Right cardiac atrium (tissue), 5 donors: ENCODE measurements at regions not wholly inside any gene's neighbourhood (a gene's known extent, or its start where the extent isn't known, plus 50 kb on each side); places are given as distances from the start of the nearest gene placed in this dataset.

Source experiments
- ATAC-seq, 2 donors: fragments of 200-7000 bp; cut with Tn5 transposase; one replicate each; pipeline versions ENCODE4 v1.8.0 to v1.9.1; 2020; ENCODE audit warnings: moderate library complexity in 2 of 2, mild to moderate bottlenecking in 1 of 2
- DNase-seq, 3 donors: peaks; one replicate each; pipeline ENCODE4 v3.0.0-alpha.2; 2020
- H3K27ac ChIP-seq: one replicate; pipeline ENCODE4 v1.5.1; 2013; ENCODE audit warnings: mild to moderate bottlenecking, low read length, control low read depth, moderate library complexity
- H3K27me3 ChIP-seq: one replicate; pipeline ENCODE4 v1.6.1; 2013; ENCODE audit not compliant: control insufficient read depth, insufficient read depth
- H3K4me1 ChIP-seq: one replicate; pipeline ENCODE4 v1.6.1; 2013; ENCODE audit warnings: low read length; ENCODE audit not compliant: control insufficient read depth, insufficient read depth
- H3K4me3 ChIP-seq: one replicate; pipeline ENCODE4 v1.5.1; 2013; ENCODE audit warnings: low read length, control low read depth
- H3K9me3 ChIP-seq: one replicate; pipeline ENCODE4 v1.6.1; 2013; ENCODE audit warnings: low read length; ENCODE audit not compliant: control insufficient read depth
- WGBS: extraction: QIAGEN DNeasy Blood & Tissue Kit; methylation state at CpG from one replicate; pipeline ENCODE4 v1.1.7; 2013; 5-methylcytosine and 5-hydroxymethylcytosine counted together
- intact Hi-C, 4 donors: fragments of 100-400 bp; cut with DNase I; formaldehyde crosslinking; loops; one replicate each; pipeline versions ENCODE4 v1.11.0 to v1.14.0; 2022 to 2023
- donor health status: healthy with polysubstance abuse.
- donor health status: DM: no; HTN: yes; CAD: no.
- donor health status: DM: no; HTN: no; CAD: no.
- donor health status: DM: no; HTN: yes; CAD: no; lungs with severe emphysema.
- donor health status: DM: yes; HTN: yes; CAD: no.

DNA sequence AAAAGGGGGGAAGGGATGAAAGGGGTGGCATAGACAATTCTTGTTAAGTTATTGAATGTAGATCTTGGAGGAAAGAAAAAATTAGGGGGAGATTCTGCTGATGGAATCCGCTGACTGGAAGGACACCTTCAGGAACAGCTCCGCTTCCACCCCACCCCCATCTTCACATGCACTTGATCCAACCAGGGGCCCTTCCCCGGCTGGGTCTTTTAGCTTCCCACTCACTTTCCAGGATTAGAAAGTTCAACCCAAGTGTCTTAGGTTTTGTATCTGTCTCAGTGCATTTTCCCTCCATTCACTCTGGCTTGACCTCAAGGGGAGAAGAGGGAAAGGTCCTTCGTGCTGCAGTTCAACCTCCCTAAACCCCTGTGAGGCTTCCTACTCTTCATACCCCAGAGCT is 141.4 kb downstream of the IRS2 start:
- WGBS = 95% methylated on average over 4 of the region's 4 CpGs
- Histone ChIP-seq H3K4me1 (no peaks in the 10 kb centered on the region), H3K9me3 (peaks cover 2% of the 10 kb centered on the region), H3K4me3 (no peak overlapping the region), H3K27ac (no peak overlapping the region), H3K27me3 (no peaks in the 10 kb centered on the region)
- intact Hi-C loops = no loop called here
- ATAC-seq = no peak
- no peak for DNase-seq

DNA sequence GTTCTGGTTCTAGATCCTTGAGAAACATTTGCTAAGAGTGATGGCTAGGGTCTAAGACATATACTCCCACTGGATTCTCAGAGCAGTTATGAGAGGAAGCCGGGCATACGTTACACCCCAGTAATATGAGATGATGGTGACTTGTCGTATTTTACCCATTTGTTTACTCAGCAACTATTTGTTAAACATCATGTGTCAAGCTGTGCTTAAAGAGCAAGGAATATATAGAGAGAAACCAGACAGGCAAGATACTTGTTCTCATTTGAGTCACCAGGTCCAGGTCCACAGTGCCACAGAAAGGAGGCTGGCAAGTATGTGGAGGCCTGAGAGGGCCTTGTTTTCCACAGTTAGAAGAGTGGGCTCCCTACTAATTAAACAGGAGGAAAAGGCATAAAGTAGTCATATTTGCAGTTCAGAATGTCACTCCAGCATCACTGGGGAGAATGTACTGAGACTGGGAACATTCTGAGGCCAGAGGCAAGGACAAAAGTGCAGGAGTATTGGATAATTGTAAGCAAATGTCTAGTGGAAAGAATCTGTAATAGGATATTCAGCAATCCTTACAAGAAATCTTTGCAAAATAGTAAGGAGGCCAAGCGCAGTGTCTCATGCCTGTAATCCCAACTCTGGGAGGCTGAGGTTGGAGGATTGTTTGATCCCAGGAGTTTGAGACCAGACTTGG is 142.2 kb downstream of the IRS2 start:
- no peaks in the 10 kb centered on the region for H3K4me1 ChIP-seq

DNA sequence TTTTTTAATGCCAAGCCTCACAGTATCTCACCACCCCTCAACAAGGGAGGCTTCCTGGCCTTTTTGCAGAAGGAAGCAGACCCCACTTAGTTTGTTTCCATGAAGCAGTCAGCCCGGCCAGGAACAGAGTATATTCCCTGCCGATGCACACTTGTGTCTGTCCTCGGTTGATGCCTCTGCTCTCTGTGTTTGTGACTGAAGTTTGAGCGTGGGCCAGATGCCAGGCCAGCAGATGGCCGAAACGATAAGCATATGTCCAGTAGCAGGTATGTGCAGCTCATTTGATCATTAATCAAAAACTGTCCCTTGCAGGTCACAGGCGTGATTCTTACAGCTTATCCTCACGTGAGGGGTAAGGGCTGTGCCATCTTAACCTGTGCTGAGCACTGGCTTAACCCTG is 144.0 kb downstream of the IRS2 start:
- Histone ChIP-seq H3K9me3 (peaks cover 4% of the 10 kb centered on the region), H3K4me3 (no peak overlapping the region), H3K27ac (no peak overlapping the region), H3K4me1 (no peaks in the 10 kb centered on the region), H3K27me3 (no peaks in the 10 kb centered on the region)
- intact Hi-C loops = no loop called here
- no peak for ATAC-seq
- no peak for DNase-seq
- 85% methylated on average over 8 of the region's 8 CpGs for WGBS

More for the DNA sequence above, 142.2 kb downstream of the IRS2 start:
- DNase-seq = no peak
- H3K27ac ChIP-seq = no peak overlapping the region
- intact Hi-C loops = no loop called here
- no peaks in the 10 kb centered on the region for H3K27me3 ChIP-seq
- WGBS = 74% methylated on average over 4 of the region's 4 CpGs
- H3K4me3 ChIP-seq = no peak overlapping the region
- H3K9me3 ChIP-seq = peaks cover 3% of the 10 kb centered on the region
- no peak for ATAC-seq

DNA sequence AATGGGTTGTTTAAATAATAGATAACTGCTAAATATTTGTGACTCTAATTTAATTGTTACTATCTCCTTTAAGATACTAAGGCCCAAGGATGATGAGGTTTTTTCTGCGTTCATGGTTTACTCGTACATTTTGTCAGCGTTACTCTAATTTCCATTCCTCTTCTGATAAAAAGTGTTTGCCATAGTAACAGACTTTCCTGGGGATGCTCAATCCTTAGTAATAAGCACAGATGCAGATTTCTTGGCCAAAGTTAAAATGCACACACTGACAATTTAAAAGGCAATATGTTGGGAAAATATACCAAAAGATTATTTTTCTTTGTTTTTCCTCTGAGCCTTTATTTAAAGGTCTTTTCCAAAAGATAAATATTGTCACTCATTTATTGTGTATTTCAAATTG is 149.6 kb downstream of the IRS2 start:
- WGBS = 68% methylated on average over 3 of the region's 3 CpGs
- Histone ChIP-seq H3K4me3 (no peak overlapping the region), H3K4me1 (no peaks in the 10 kb centered on the region), H3K9me3 (peaks cover 4% of the 10 kb centered on the region), H3K27ac (no peak overlapping the region), H3K27me3 (no peaks in the 10 kb centered on the region)
- intact Hi-C loops = no loop called here
- no peak for DNase-seq
- ATAC-seq = no peak

DNA sequence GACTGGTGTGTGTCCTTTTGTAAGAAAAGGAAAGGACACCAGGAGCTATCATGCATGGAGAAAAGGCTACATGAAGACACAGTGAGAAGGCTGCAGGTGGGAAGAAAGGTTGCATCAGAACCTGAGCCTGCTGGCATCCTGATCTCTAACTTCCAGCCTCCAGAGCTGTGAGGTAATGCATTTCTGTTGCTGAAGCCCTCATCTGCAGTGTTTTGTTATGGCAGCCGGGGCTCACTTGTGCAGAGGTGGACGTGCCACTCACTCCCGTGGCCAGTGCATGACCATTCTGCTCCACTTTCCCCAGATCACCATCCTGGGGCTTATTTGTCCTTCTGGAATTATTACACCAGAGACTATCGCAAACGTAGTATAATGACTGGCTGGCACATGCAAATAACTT is 155.3 kb downstream of the IRS2 start:
- DNase-seq (no peak), ATAC-seq (no peak)
- 94% methylated on average over 5 of the region's 5 CpGs for WGBS
- H3K4me3 ChIP-seq = no peak overlapping the region
- H3K4me1 ChIP-seq = peaks cover 2% of the 10 kb centered on the region
- intact Hi-C loops = no loop called here
- H3K9me3 ChIP-seq = no peaks in the 10 kb centered on the region
- no peak overlapping the region for H3K27ac ChIP-seq
- H3K27me3 ChIP-seq = peaks cover 2% of the 10 kb centered on the region

DNA sequence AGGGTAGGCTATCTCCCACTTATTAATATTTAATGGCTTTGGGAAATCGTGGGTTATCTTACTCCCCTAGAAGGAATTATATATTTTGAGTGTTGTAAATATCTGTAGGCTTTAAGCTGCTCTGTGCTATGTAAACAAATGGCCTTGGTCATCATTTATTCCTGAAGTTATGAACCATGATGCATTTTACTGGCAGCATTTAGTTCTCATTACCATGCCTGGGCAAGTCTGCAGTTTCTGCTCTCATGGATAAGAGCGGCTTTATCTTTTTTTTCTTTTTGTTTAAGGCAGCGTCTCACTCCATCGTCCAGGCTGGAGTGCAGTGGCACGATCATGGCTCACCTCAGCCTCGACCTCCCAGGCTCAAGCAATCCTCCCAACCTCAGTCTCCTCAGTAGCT is 156.1 kb downstream of the IRS2 start:
- intact Hi-C loops = no loop called here
- no peak for ATAC-seq
- no peak overlapping the region for H3K27ac ChIP-seq
- peaks cover 2% of the 10 kb centered on the region for H3K27me3 ChIP-seq
- H3K4me3 ChIP-seq = no peak overlapping the region
- H3K9me3 ChIP-seq = no peaks in the 10 kb centered on the region
- H3K4me1 ChIP-seq = peaks cover 2% of the 10 kb centered on the region
- 71% methylated on average over 6 of the region's 6 CpGs for WGBS
- DNase-seq = no peak

DNA sequence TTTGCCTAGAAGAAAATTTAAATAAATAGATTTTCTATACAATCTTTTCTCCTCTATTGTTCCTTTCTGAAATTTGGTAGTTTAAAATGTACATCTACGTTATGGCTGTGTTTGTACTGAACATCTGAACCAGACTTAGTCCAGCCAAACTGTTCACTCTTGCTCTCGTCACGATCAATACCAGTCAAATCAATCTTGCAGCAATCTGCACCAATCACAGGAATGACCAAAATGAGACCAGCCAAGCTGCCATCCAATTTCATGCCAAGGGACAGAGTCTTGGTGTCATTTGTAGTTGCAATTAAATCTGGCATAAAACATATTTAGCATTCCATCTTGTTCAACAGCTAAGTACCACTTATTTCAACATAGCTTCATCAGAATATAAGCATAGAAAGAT is 156.6 kb downstream of the IRS2 start:
- Histone ChIP-seq H3K4me3 (no peak overlapping the region), H3K27me3 (peaks cover 2% of the 10 kb centered on the region), H3K27ac (no peak overlapping the region), H3K9me3 (no peaks in the 10 kb centered on the region), H3K4me1 (peaks cover 2% of the 10 kb centered on the region)
- 92% methylated on average over 3 of the region's 3 CpGs for WGBS
- ATAC-seq (no peak), DNase-seq (no peak)
- intact Hi-C loops = no loop called here

DNA sequence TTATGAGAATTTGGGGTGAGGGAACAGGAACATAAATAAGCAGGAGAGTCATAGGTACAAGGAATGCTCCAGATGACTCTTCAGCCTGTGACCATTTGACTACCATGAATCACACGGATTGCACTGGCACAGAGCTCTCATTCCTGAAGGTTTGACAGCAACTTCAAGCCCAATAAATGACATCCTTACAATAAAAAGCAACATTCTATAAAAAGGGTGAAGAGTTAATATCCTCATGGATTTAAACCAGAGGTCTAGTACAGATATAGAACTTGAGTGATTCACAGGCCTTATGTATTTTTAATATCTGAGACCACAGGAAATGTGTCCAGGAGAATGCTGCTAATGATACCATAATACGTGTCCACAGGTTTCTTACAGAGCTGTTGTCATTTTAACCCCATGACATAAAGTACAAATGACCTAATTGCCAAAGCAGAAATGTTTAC is 158.1 kb downstream of the IRS2 start:
- WGBS = 49% methylated on average over 2 of the region's 2 CpGs
- DNase-seq (no peak), ATAC-seq (no peak)
- Histone ChIP-seq H3K9me3 (no peaks in the 10 kb centered on the region), H3K4me3 (no peak overlapping the region), H3K4me1 (peaks cover 2% of the 10 kb centered on the region), H3K27me3 (peaks cover 2% of the 10 kb centered on the region), H3K27ac (no peak overlapping the region)
- intact Hi-C loops = no loop called here

DNA sequence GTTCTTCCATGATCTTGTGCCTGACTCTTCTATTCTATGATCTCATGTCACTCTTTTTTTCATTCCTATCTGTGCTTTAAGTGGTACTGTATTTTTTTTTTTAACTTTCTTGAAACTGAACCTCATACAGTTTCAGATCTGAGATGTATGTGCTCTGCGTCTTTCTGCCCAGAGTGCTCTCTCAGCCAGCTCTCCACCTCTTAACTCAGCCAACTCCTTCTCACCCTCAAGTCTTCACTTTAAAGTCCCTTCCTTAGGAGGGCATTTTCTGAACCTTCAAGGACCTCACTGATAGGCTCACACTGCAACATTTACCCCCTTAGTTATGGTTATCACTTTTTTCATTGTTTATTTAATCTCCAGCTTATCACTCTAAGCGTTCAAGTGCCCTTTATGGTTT is 158.7 kb downstream of the IRS2 start:
- Histone ChIP-seq H3K4me1 (peaks cover 2% of the 10 kb centered on the region), H3K9me3 (no peaks in the 10 kb centered on the region), H3K27me3 (peaks cover 2% of the 10 kb centered on the region), H3K27ac (no peak overlapping the region), H3K4me3 (no peak overlapping the region)
- DNase-seq = no peak
- intact Hi-C loops = no loop called here
- 56% methylated on average over 2 of the region's 2 CpGs for WGBS
- no peak for ATAC-seq

DNA sequence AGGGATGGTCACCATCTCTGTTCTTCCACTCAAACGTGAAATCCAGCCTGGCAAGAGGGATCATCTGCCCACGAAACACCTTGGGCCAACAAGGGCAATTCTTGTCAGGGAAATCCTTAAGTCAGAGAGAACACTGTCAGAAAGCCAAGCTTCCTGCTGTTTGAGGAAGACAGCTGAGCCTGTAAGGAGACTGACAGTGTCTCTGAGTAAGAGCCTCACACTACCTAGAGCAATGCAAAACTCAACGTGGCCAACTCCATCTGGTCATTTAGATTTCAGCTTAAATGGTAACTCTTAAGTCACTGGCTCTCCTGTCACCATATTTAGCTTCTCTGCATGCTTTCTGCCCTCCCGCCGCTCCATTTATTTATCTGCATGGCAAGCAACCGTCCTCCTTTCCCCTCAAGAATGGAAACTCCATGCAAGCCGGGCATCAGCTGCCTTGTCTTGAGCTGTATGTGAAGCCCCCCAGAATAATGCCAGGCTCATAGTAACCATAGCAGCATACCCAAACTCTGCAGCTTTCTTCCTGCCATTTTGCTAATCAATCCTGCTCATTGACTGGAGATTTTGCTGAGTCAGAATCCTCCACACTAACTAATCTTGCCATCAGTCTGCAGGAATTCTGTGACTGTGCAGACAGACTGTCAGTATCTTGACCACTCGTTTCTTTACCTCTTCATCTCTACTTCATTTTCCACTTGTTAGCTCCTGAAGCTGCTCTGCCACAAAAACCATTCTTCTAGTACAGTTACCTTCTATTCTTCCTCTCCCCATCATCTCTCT is 159.8 kb downstream of the IRS2 start:
- WGBS = 54% methylated on average over 8 of the region's 8 CpGs
- DNase-seq = no peak

DNA sequence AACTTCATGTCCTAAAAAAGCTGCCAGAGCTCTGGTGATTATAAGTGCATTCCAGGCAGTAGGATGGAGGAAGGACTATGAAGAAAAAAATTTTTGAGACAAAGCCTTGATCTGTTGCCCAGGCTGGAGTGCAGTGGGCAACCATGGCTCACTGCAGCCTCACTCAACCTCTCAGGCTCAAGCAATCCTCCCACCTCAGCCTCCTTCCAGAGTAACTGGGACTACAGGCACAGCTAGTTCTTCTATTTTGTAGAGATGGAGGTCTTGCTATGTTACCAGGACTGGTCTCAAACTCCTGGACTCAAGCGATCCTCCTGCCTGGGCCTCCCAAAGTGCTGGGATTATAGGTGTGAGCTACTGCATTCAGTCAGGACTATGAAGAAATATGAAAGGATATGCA is 161.2 kb downstream of the IRS2 start:
- no peak overlapping the region for H3K27ac ChIP-seq
- ATAC-seq = no peak
- peaks cover 2% of the 10 kb centered on the region for H3K4me1 ChIP-seq
- WGBS = 97% methylated on average over 1 of the region's 1 CpG
- DNase-seq = no peak
- H3K4me3 ChIP-seq = no peak overlapping the region
- no peaks in the 10 kb centered on the region for H3K9me3 ChIP-seq
- H3K27me3 ChIP-seq = no peaks in the 10 kb centered on the region
- intact Hi-C loops = no loop called here

More for the DNA sequence above, 159.8 kb downstream of the IRS2 start:
- peaks cover 2% of the 10 kb centered on the region for H3K4me1 ChIP-seq
- no peak for ATAC-seq
- intact Hi-C loops = no loop called here
- H3K27ac ChIP-seq = no peak overlapping the region
- no peak overlapping the region for H3K4me3 ChIP-seq
- peaks cover 2% of the 10 kb centered on the region for H3K27me3 ChIP-seq
- no peaks in the 10 kb centered on the region for H3K9me3 ChIP-seq
